Amygdala (tissue), 56 donors: ENCODE measurements at regions not wholly inside any gene's neighbourhood (a gene's known extent, or its start where the extent isn't known, plus 50 kb on each side); places are given as distances from the start of the nearest gene placed in this dataset.

Experiments used
- DNase-seq, 56 donors: peaks; one replicate each; lab custom pipeline; 2025; lab: John Stamatoyannopoulos, UW

- no peak for DNase-seq
Measured at GRCh38 chr1:37265786-37266667, 208.4 kb upstream of the ZC3H12A start.

- peak in 1 of 56 donors; percentile 43 for DNase-seq
Measured at GRCh38 chr1:37267111-37267835, 207.1 kb upstream of the ZC3H12A start.

DNA sequence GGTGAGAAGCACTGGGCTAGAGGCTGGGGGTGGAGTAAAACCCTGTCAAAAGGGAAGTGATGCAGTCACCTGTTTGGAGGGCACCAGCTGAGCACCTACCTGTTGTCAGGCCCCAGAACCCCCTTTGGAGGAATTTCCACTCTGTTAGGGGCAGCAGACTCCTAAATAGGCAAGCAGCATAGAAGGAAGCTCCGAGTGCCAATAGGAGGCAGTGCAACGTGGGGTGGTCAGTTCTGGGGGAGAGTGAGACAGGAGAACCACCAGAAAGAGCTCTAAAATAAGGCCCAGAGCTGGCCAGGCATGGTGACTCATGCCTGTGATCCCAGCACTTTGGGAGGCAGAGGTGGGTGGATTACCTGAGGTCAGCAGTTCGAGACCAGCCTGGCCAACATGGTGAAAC lies 203.7 kb upstream of the ZC3H12A start:
- DNase-seq, result no peak

DNA sequence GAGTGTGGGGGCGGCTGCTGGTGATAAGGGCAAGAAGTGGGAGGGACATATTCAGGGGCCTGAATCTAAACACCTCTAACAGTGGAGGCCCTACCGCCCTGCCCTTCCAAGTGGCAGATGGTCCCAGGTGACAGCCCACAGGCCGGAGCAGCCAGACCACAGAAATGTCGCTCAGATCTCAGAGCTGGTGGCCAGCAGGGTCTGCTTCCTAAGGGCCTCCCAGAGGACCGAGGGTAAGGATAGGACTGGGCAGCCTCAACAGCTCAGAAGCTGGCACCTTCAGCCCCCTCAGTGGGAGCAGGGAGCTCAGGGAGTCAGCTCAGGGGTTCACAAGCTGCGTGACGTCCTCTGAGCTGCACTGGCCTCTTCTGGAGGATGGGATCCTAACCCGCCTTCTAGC lies 201.8 kb upstream of the ZC3H12A start:
- no peak for DNase-seq

DNA sequence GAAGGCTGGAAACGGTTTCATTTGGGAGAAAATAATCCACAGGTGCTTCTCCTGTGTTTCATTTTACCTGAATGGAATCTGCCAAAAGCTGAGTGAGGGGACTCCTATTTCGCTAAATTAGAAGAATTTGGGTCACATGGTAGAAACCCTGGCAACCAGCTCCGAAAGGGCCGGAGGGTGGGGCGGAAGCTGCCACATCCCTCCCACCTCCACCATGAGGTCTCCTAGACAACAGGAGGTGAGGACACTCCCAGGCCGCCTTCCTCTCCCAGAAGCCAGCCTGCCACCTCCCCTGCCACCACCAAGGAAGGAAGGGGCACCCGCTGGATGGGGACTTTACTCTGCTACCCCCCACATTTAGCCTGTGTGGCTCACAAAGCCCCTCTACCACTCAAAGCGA lies 199.9 kb upstream of the ZC3H12A start:
- no peak for DNase-seq

GRCh38 chr1:37274938-37275631 lies 199.3 kb upstream of the ZC3H12A start:
- no peak for DNase-seq

DNA sequence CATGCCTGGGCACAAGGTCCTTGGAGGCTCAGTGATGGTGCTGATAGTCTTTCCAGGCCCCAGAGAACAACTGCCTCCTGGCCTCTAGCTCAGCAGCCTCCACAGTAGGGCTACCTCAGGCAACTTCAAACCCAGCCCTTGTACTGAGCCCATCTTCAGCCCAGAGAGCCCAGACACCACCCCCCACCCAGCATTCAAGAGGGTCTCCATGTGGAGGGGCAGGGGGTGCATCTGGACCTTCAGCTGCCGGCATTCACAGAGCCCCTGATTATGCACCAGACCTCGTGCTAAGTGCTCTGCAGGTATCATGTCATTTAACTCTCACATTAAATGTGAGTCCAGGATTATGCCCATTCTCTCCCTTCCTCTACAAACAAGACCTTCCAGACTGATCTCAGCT lies 197.0 kb upstream of the ZC3H12A start:
- no peak for DNase-seq

DNA sequence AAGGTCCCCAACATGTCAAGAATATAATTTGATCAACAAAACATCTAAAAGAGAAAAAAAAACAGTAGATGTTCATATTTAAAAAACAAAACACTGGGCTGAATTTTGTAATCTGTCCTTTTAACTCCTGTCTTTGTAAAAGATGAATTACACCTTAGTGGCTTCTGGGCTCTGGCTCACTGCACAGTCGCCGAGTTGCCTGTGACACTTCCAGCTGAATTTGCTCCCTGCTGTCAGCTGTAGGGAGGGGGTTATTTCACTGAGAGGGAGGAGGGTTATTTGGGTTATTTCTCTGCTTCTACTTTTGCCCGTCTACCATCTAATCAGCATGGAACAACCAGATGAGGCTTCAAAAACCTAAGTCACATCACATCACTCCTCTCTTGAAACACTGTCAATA lies 193.0 kb upstream of the ZC3H12A start:
- no peak for DNase-seq

DNA sequence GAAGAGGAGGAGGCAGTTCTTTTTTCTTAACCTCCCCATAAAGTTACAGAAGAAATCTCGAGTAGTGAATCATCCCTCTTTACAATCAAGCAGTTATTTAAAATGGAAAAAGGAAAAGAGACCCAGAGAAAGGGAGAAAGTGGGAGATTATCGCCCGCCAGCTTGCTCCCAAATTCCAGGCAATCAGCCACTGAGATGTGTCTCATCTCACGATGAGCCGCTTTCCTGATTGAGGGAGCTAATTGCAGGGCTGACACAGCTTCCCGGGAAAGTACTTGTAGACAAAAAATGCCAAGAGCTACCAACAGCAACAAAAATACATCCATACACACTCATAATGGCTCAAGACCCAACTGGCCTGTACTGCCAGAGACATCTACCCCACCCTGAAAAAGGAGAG lies 191.6 kb upstream of the ZC3H12A start:
- peak in 3 of 56 donors; percentile 5 to 34 (median 13) for DNase-seq

- no peak for DNase-seq
Measured at GRCh38 chr1:37284053-37284452, 190.3 kb upstream of the ZC3H12A start.

- DNase-seq, result no peak
Measured at GRCh38 chr1:37286881-37287280, 187.5 kb upstream of the ZC3H12A start.

GRCh38 chr1:37288900-37289299 lies 185.5 kb upstream of the ZC3H12A start:
- no peak for DNase-seq

DNA sequence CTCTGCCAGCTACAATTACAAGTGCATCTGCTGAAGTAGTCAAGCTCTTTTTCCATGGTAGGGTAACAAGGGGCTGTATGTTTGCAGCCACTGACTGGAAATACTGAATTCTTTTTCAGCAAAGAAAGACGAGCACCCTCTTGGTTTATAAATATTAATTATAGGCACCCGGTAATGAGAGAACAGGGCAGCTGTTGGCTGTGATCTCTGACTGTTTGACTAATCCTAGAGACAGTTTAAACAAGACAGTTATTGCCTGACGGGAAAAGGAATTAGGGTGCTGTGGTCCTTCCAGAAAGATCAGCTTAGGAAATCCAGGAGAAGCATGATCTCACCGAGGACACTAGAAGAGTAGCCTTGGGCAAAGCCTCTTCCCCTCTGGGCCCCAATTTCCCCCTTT lies 183.7 kb upstream of the ZC3H12A start:
- no peak for DNase-seq

DNA sequence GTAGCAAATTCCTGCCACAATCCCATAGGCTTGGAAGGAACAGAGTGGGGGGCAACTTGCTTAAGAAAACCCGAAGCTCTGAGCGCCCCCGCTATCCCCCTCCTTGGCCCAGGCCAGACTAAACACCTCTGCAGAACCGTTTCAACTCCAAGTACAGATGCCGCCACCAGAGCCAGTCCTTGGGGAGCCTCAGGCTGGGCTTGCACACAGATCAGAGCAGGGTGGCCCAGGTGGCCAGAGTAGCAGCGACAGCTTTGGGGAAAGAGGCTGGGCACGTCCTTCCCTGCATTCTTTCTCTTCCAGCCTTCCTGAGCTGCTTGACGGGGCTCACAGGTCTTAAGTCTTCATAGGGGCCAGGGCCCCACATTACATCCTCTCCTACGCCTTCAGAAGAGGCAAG lies 181.6 kb upstream of the ZC3H12A start:
- no peak for DNase-seq

DNA sequence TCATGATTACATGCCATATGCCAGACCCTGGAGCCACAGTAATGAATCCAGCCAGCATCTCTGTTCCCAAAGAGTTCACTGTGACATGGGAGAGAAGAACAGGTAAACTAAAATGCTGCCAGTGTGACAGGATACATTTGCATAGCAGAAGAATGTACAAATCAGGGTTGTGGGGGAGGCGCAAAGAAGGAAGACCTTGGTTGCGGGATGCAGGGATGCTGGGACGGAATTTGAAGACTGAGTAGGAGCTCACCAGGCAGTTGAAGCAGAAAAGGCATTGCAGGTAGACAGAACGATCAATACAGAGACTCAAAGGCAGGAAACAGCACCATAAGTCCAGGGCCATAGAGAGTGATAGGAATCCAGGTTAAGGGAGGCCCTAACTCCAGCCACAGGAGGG lies 180.3 kb upstream of the ZC3H12A start:
- DNase-seq, result no peak

GRCh38 chr1:37294529-37294928 lies 179.9 kb upstream of the ZC3H12A start:
- DNase-seq, result peak in 6 of 56 donors; percentile 9 to 39 (median 24)

DNA sequence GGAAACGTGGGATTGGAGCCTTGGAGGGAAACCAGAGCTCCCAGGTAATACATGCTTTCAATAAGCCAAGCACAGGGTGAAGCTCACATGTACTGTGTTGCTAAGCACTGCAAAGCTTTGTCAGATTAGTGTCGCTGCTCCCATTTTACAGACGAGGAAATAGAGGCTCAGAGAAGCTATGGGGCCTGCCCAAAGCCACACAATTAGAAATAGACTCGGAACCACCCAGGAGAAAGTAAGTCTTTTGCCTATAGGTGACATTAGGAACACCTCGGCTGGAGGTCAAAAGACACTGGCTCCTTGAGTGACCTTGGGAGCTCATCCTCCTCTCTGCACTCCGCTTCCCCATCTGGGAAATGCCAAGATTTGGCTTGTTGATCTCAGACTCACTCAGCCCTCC lies 175.6 kb upstream of the ZC3H12A start:
- DNase-seq, result no peak

GRCh38 chr1:37299216-37299615 lies 175.2 kb upstream of the ZC3H12A start:
- DNase-seq, result no peak

- no peak for DNase-seq
Measured at GRCh38 chr1:37303884-37304574, 170.4 kb upstream of the ZC3H12A start.

GRCh38 chr1:37305108-37305507 lies 169.3 kb upstream of the ZC3H12A start:
- no peak for DNase-seq

GRCh38 chr1:37305841-37306240 lies 168.5 kb upstream of the ZC3H12A start:
- no peak for DNase-seq
